Neuronal stem cell (in vitro differentiated cells): ENCODE measurements at regions not wholly inside any gene's neighbourhood (a gene's known extent, or its start where the extent isn't known, plus 50 kb on each side); places are given as distances from the start of the nearest gene placed in this dataset.

Experiments used
- DNase-seq: peaks from one replicate; pipeline ENCODE4 v3.0.0-alpha.2; 2013; ENCODE audit warnings: low spot score
- H2AFZ ChIP-seq: one replicate; pipeline ENCODE4 v1.6.1; 2013; ENCODE audit warnings: mild to moderate bottlenecking, low read length, inconsistent platforms
- H2AK5ac ChIP-seq: 2 replicates; pipeline ENCODE4 v1.6.1; 2013; ENCODE audit warnings: low read depth, mild to moderate bottlenecking, inconsistent platforms, low read length, moderate library complexity, mixed read lengths
- H2BK120ac ChIP-seq: 2 replicates; pipeline ENCODE4 v1.6.1; 2013; ENCODE audit warnings: low read depth, mild to moderate bottlenecking, inconsistent platforms, low read length, moderate library complexity, mixed read lengths
- H2BK12ac ChIP-seq: one replicate; pipeline ENCODE4 v1.6.1; 2013; ENCODE audit warnings: low read length, inconsistent platforms
- H2BK15ac ChIP-seq: 2 replicates; pipeline ENCODE4 v1.6.1; 2013; ENCODE audit warnings: mild to moderate bottlenecking, low read length, inconsistent platforms, mixed read lengths
- H2BK5ac ChIP-seq: one replicate; pipeline ENCODE4 v1.6.1; 2013; ENCODE audit warnings: inconsistent platforms, mild to moderate bottlenecking, low read length, moderate library complexity
- H3K14ac ChIP-seq: one replicate; pipeline ENCODE4 v1.6.1; 2013; ENCODE audit warnings: low read length, inconsistent platforms
- H3K18ac ChIP-seq: 2 replicates; pipeline ENCODE4 v1.6.1; 2013; ENCODE audit warnings: low read length, inconsistent platforms
- H3K23ac ChIP-seq: 2 replicates; pipeline ENCODE4 v1.6.1; 2013; ENCODE audit warnings: low read depth, mild to moderate bottlenecking, mixed read lengths, low read length, inconsistent platforms; ENCODE audit not compliant: poor library complexity
- H3K27ac ChIP-seq: replicated peaks from 3 replicates; pipeline ENCODE4 v1.5.1; 2013; ENCODE audit warnings: low read length, inconsistent platforms
- H3K27me3 ChIP-seq, 3 experiments: 2 replicates each; pipeline ENCODE4 v1.6.1; 2013; ENCODE audit warnings: low read length in 3 of 3, mild to moderate bottlenecking in 2 of 3, inconsistent platforms in 1 of 3, low read depth in 1 of 3, mixed read lengths in 1 of 3, moderate library complexity in 1 of 3; ENCODE audit not compliant: control insufficient read depth in 3 of 3, insufficient read depth in 3 of 3
- H3K36me3 ChIP-seq, 2 donors: replicated peaks in 1 of 2; 2 replicates each; pipeline ENCODE4 v1.6.1; 2013; ENCODE audit warnings: low read length in 2 of 2; ENCODE audit not compliant: control insufficient read depth in 2 of 2, insufficient read depth in 2 of 2
- H3K4ac ChIP-seq: 2 replicates; pipeline ENCODE4 v1.6.1; 2013; ENCODE audit warnings: inconsistent platforms, mild to moderate bottlenecking, low read length, moderate library complexity
- H3K4me1 ChIP-seq, 2 donors: 1 replicate in 1 of 2; 2 replicates in 1 of 2; pipeline ENCODE4 v1.6.1; 2013; ENCODE audit warnings: low read length in 2 of 2, low read depth in 1 of 2; ENCODE audit not compliant: control insufficient read depth in 2 of 2, insufficient read depth in 1 of 2
- H3K4me2 ChIP-seq: one replicate; pipeline ENCODE4 v1.6.1; 2013; ENCODE audit warnings: mild to moderate bottlenecking, low read length, inconsistent platforms; ENCODE audit not compliant: insufficient read depth, poor library complexity, severe bottlenecking
- H3K4me3 ChIP-seq, 2 donors: 2 replicates each; pipeline ENCODE4 v1.5.1; 2013; ENCODE audit warnings: low read length in 2 of 2, mild to moderate bottlenecking in 2 of 2, inconsistent platforms in 1 of 2, moderate library complexity in 1 of 2
- H3K79me1 ChIP-seq: one replicate; pipeline ENCODE4 v1.6.1; 2013; ENCODE audit warnings: low read depth, mild to moderate bottlenecking, inconsistent platforms, low read length, moderate library complexity
- H3K9ac ChIP-seq: one replicate; pipeline ENCODE4 v1.6.1; 2013; ENCODE audit warnings: mild to moderate bottlenecking, low read depth, low read length, inconsistent platforms; ENCODE audit not compliant: poor library complexity
- H3K9me3 ChIP-seq, 2 donors: replicated peaks in 1 of 2; 2 replicates each; pipeline versions ENCODE3 to v1.6.1; 2013; ENCODE audit warnings: low read length in 2 of 2, mild to moderate bottlenecking in 2 of 2, inconsistent platforms in 1 of 2, low read depth in 1 of 2, mixed read lengths in 1 of 2, moderate library complexity in 1 of 2; ENCODE audit not compliant: control insufficient read depth in 2 of 2, insufficient read depth in 1 of 2
- H4K8ac ChIP-seq: one replicate; pipeline ENCODE4 v1.6.1; 2013; ENCODE audit warnings: low read depth, mild to moderate bottlenecking, inconsistent platforms, low read length, moderate library complexity
- H4K91ac ChIP-seq: one replicate; pipeline ENCODE4 v1.6.1; 2013; ENCODE audit warnings: low read length, low read depth, mild to moderate bottlenecking, inconsistent platforms; ENCODE audit not compliant: poor library complexity
- whole genome bisulfite sequencing, 2 donors: extraction: QIAGEN DNeasy Blood & Tissue Kit; methylation state at CpG; one replicate each; pipeline ENCODE4 v1.1.7; 2013; ENCODE audit warnings: missing lambda C conversion rate in 2 of 2, mixed read lengths in 1 of 2; ENCODE audit not compliant: insufficient read length in 2 of 2, insufficient replicate concordance in 1 of 2; ENCODE audit errors: extremely low coverage in 2 of 2; 5-methylcytosine and 5-hydroxymethylcytosine counted together

DNA sequence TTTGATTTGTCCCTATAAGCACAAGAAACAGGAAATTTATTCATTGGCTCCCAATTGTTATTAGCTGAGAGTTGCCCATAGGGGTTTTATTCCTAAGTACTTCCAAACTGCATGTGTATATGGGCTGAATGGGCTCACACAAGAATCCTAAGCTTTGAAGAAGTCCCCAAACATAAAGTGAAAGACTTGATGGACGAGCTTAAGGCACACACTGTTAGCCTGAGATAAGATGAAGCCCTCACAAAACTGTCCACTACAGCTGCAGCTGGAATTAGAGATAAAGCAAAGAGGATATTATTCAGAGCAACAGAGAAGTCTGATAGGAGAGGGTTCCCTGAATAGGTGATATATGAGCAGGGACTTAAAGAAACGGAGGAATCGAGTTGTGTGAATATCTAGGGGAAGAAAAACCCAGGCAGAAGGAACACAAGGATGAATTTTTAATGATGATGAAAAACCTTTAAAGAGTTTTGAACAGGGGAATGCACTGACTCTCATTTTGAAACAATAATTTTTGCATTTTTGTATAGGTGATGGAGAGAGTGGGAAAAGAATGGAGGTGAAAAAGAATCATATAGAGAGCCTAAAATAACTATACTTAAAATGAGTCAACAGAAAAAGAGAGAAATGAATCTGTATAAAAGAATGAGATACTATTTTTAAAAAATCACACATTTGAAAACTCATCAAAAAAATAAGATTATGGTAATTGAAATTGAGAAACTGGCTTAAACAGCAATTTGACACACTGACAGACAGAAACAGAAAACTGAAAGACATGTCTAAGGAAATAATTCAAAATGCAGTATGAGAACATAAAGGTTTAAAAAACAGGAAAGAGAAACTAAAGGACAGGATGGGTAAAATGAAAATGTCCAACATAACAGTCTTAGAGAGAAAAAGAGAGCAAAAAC is 133.6 kb upstream of the POGK start:
- DNase-seq: no peak
- H2BK5ac ChIP-seq: no peak overlapping the region
- H3K4me3 ChIP-seq: no peak overlapping the region
- H3K14ac ChIP-seq: no peak overlapping the region
- no peak overlapping the region for H2BK120ac ChIP-seq
- no peak overlapping the region for H4K8ac ChIP-seq
- no peak overlapping the region for H2BK12ac ChIP-seq
- H3K36me3 ChIP-seq: no peaks in the 10 kb centered on the region
- no peaks in the 10 kb centered on the region for H3K9me3 ChIP-seq
- no peak overlapping the region for H3K18ac ChIP-seq
- no peak overlapping the region for H2AK5ac ChIP-seq
- no peak overlapping the region for H3K4me2 ChIP-seq
- no peaks in the 10 kb centered on the region for H3K79me1 ChIP-seq
- no CpG with 5 or more reads among the region's 3 CpGs for WGBS, 2 donors
- no peaks in the 10 kb centered on the region for H3K27me3 ChIP-seq
- H3K23ac ChIP-seq: no peak overlapping the region
- no peak overlapping the region for H3K27ac ChIP-seq
- H3K9ac ChIP-seq: no peak overlapping the region
- no peak overlapping the region for H4K91ac ChIP-seq
- no peaks in the 10 kb centered on the region for H3K4me1 ChIP-seq
- H3K4ac ChIP-seq: no peak overlapping the region
- no peak overlapping the region for H2AFZ ChIP-seq
- H2BK15ac ChIP-seq: no peak overlapping the region

DNA sequence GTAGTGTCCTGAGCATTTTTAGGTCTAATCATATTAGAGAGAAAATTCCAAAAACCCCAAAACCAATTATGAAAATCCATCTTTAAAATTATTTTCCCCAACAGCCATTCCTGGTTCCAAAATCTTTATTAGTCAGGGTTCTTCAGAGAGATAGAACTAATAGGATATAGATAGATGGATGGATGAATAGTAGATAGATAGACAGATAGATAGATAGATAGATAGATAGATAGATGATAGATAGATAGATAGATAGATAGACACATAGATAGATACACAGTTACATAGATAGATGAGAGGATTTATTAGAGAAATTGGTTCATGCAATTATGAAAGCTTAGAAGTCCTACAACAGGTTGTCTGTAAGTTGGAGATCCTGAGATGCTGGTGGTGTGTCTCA is 122.7 kb upstream of the POGK start:
- no peak for DNase-seq
- no peak overlapping the region for H4K91ac ChIP-seq
- no peak overlapping the region for H2BK15ac ChIP-seq
- H4K8ac ChIP-seq: no peak overlapping the region
- H3K79me1 ChIP-seq: no peaks in the 10 kb centered on the region
- H3K4me2 ChIP-seq: no peak overlapping the region
- H3K4me1 ChIP-seq: no peaks in the 10 kb centered on the region
- no peak overlapping the region for H3K27ac ChIP-seq
- no peak overlapping the region for H3K14ac ChIP-seq
- no peak overlapping the region for H2BK5ac ChIP-seq
- no peak overlapping the region for H3K23ac ChIP-seq
- no peak overlapping the region for H3K18ac ChIP-seq
- no peak overlapping the region for H3K4me3 ChIP-seq
- no peak overlapping the region for H3K9ac ChIP-seq
- no peaks in the 10 kb centered on the region for H3K36me3 ChIP-seq
- H3K4ac ChIP-seq: no peak overlapping the region
- no peak overlapping the region for H2AFZ ChIP-seq
- no peak overlapping the region for H2BK120ac ChIP-seq
- no peak overlapping the region for H2BK12ac ChIP-seq
- peaks cover 0 to 7% of the 10 kb centered on the region in 2 donors for H3K9me3 ChIP-seq
- no peak overlapping the region for H2AK5ac ChIP-seq
- no peaks in the 10 kb centered on the region for H3K27me3 ChIP-seq

DNA sequence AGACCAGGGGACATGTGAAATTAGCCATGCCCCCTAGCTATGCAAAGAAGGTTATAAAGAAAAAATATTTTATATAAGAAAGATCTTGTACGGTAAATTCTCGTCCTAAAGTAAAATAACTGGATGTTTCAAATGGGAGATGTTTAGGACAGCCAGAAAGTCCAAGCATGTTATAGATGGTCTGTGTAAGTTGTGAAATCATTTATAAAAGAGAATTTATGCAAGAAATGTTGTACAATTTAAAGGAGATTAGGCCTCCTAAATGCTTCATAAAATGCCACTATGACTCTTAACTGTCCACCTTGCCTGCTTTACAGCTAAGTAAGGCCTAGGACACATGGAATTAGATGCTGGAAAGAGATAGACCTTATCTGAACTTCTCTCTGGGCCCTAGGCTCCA is 118.1 kb upstream of the POGK start:
- H4K91ac ChIP-seq: no peak overlapping the region
- DNase-seq: peak; percentile 12
- H3K14ac ChIP-seq: no peak overlapping the region
- no peak overlapping the region for H3K27ac ChIP-seq
- H3K4me1 ChIP-seq: no peaks in the 10 kb centered on the region
- WGBS, 2 donors: no CpG with 5 or more reads among the region's 2 CpGs
- no peak overlapping the region for H4K8ac ChIP-seq
- H2BK12ac ChIP-seq: no peak overlapping the region
- no peak overlapping the region for H2AK5ac ChIP-seq
- no peak overlapping the region for H2BK15ac ChIP-seq
- H3K79me1 ChIP-seq: no peaks in the 10 kb centered on the region
- H3K18ac ChIP-seq: no peak overlapping the region
- H2AFZ ChIP-seq: no peak overlapping the region
- H2BK5ac ChIP-seq: no peak overlapping the region
- no peak overlapping the region for H3K4ac ChIP-seq
- no peaks in the 10 kb centered on the region for H3K36me3 ChIP-seq
- no peak overlapping the region for H3K4me3 ChIP-seq
- H3K27me3 ChIP-seq: no peaks in the 10 kb centered on the region
- H3K9ac ChIP-seq: no peak overlapping the region
- H3K4me2 ChIP-seq: no peak overlapping the region
- no peak overlapping the region for H2BK120ac ChIP-seq
- H3K23ac ChIP-seq: no peak overlapping the region
- peaks cover 0 to 8% of the 10 kb centered on the region in 2 donors for H3K9me3 ChIP-seq

DNA sequence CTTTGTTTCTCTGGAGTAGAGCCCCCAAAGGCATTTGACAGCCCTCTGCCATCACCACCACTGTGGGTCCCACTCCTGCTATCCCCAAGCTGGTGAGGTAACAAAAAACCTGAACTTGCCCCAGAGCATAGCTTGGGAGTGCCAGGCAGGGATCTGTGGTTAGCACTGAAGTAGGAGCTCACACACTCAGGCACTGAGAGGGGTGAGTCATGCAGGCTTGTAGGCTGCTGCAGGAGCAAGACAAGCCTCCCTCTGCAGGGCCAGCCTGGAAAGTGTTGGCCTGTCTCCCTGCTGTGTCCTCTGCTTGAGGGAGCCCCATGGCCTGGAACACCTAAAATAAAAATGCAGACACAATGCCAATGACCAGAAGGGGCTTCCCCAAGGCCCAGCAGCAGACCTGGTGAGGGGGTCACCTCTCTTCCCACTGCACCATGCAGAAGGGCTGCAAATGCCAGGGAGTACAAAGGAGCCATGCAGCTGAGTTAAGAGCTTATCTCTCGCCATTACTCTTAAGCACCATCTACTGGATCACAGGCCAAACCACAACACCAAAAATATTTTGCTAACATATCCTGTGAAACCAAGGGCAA is 108.9 kb upstream of the POGK start:
- no peak overlapping the region for H4K8ac ChIP-seq
- H2BK120ac ChIP-seq: no peak overlapping the region
- no peaks in the 10 kb centered on the region for H3K9me3 ChIP-seq
- no peak overlapping the region for H3K4me3 ChIP-seq
- no CpG with 5 or more reads among the region's 1 CpG for WGBS, 2 donors
- no peak overlapping the region for H3K9ac ChIP-seq
- H3K14ac ChIP-seq: no peak overlapping the region
- H2BK12ac ChIP-seq: no peak overlapping the region
- H3K4me1 ChIP-seq: no peaks in the 10 kb centered on the region
- no peak overlapping the region for H2AFZ ChIP-seq
- DNase-seq: no peak
- no peaks in the 10 kb centered on the region for H3K79me1 ChIP-seq
- H2BK15ac ChIP-seq: no peak overlapping the region
- H3K23ac ChIP-seq: peak overlapping the region; percentile 37
- H4K91ac ChIP-seq: no peak overlapping the region
- H3K4me2 ChIP-seq: no peak overlapping the region
- no peaks in the 10 kb centered on the region for H3K36me3 ChIP-seq
- no peak overlapping the region for H3K27ac ChIP-seq
- no peaks in the 10 kb centered on the region for H3K27me3 ChIP-seq
- no peak overlapping the region for H3K4ac ChIP-seq
- H2BK5ac ChIP-seq: no peak overlapping the region
- no peak overlapping the region for H2AK5ac ChIP-seq
- no peak overlapping the region for H3K18ac ChIP-seq
